ENCODE measurements at regions not wholly inside any gene's neighbourhood (a gene's known extent, or its start where the extent isn't known, plus 50 kb on each side); places are given as distances from the start of the nearest gene placed in this dataset.

- Histone ChIP-seq H3K27ac (ENCODE audit: low read length) (no peak overlapping the region), H3K4me1 (ENCODE audit: control insufficient read depth, insufficient read depth, low read length) (no peaks in the 10 kb centered on the region), H3K9me3 (ENCODE audit: control insufficient read depth, insufficient read depth, low read depth, low read length) (no peaks in the 10 kb centered on the region), H3K27me3 (ENCODE audit: control insufficient read depth, insufficient read depth, low read length) (no peaks in the 10 kb centered on the region), H3K4me3 (ENCODE audit: low read depth in 2 of 2, low read length in 2 of 2) (no peak overlapping the region), H3K36me3 (ENCODE audit: control insufficient read depth, insufficient read depth, low read length) (no peaks in the 10 kb centered on the region)
- no TSS peak for BruUV-seq (replicated peaks)
- ATAC-seq: no peak
- POLR2A ChIA-PET: no interaction called here
- TF ChIP-seq POLR2AphosphoS5 (IDR thresholded peaks at IDR 0.05; ENCODE audit: low read depth, low read length) (no peak), SIN3A (IDR thresholded peaks at IDR 0.05; ENCODE audit: borderline replicate concordance, insufficient read depth, low read depth, low read length) (no peak), REST (IDR thresholded peaks at IDR 0.05; ENCODE audit: insufficient read depth in 1 of 2, low read depth in 2 of 2, low read length in 1 of 2) (no peak), CTCF (IDR thresholded peaks at IDR 0.05) (no peak), TCF7L2 (IDR thresholded peaks at IDR 0.05; ENCODE audit: low read depth, low read length) (no peak)
- CTCF ChIA-PET: interaction anchor here (0.5 kb wide), 1 partner anchor 40 kb away, joined by 3 read pairs; no protein-coding TSS in a partner anchor
- in situ Hi-C loops (cut with HindIII; ENCODE audit: low pct_unique_long_range_greater_than_20kb, low sequenced_read_pairs): no loop called here
- no peak for DNase-seq (ENCODE audit: low read depth, low spot score)
- intact Hi-C loops (cut with micrococcal nuclease; ENCODE audit: unreplicated experiment): no loop called here
Observed at GRCh38 chr7:91553410-91553895, 289.2 kb downstream of the FZD1 start.

- no peak for TF ChIP-seq SIN3A (IDR thresholded peaks at IDR 0.05; ENCODE audit: borderline replicate concordance, insufficient read depth, low read depth, low read length)
- TF ChIP-seq POLR2AphosphoS5 (IDR thresholded peaks at IDR 0.05; ENCODE audit: low read depth, low read length): no peak
- TF ChIP-seq TCF7L2 (IDR thresholded peaks at IDR 0.05; ENCODE audit: low read depth, low read length): no peak
- TF ChIP-seq REST (IDR thresholded peaks at IDR 0.05; ENCODE audit: insufficient read depth in 1 of 2, low read depth in 2 of 2, low read length in 1 of 2): no peak
- no peak for TF ChIP-seq CTCF (IDR thresholded peaks at IDR 0.05)
- ATAC-seq (no peak), DNase-seq (ENCODE audit: low read depth, low spot score) (no peak)
- in situ Hi-C loops (cut with HindIII; ENCODE audit: low pct_unique_long_range_greater_than_20kb, low sequenced_read_pairs): no loop called here
- no peak overlapping the region for H3K27ac ChIP-seq (ENCODE audit: low read length)
- H3K9me3 ChIP-seq (ENCODE audit: control insufficient read depth, insufficient read depth, low read depth, low read length): no peaks in the 10 kb centered on the region
- no TSS peak for BruUV-seq (replicated peaks)
- intact Hi-C loops (cut with micrococcal nuclease; ENCODE audit: unreplicated experiment): no loop called here
- no peak overlapping the region for H3K4me3 ChIP-seq (ENCODE audit: low read depth in 2 of 2, low read length in 2 of 2)
- H3K27me3 ChIP-seq (ENCODE audit: control insufficient read depth, insufficient read depth, low read length): peaks cover 2% of the 10 kb centered on the region; the same call in 1 of the 2 replicates
- H3K4me1 ChIP-seq (ENCODE audit: control insufficient read depth, insufficient read depth, low read length): no peaks in the 10 kb centered on the region
- no peaks in the 10 kb centered on the region for H3K36me3 ChIP-seq (ENCODE audit: control insufficient read depth, insufficient read depth, low read length)
- POLR2A ChIA-PET: interaction anchor here (0.6 kb wide), 1 partner anchor 1540 kb away, joined by 4 read pairs; no protein-coding TSS in a partner anchor
- CTCF ChIA-PET: no interaction called here
Observed at GRCh38 chr7:91554883-91555282, 290.6 kb downstream of the FZD1 start.

Data from Panc1 (cell line).